HEK293 (cell line): ENCODE measurements at regions not wholly inside any gene's neighbourhood (a gene's known extent, or its start where the extent isn't known, plus 50 kb on each side); places are given as distances from the start of the nearest gene placed in this dataset.

Experiments used
- CTCF ChIA-PET: fragments of 350-600 bp; formaldehyde crosslinking; extraction: SDS; loops from one replicate; lab custom pipeline; 2021; ENCODE audit warnings: antibody characterized with exemption; lab: Yijun Ruan, JAX
- POLR2A ChIA-PET: fragments of 300-600 bp; formaldehyde crosslinking; extraction: SDS; loops from one replicate; lab custom pipeline; 2020; ENCODE audit warnings: antibody characterized with exemption, inconsistent platforms; lab: Yijun Ruan, JAX
- H3K27ac ChIP-seq: fragments of 200-500 bp; sonication (Bioruptor generic); 2 replicates; pipeline ENCODE4 v1.5.1; 2014; ENCODE audit warnings: low read depth, low read length, control low read depth, inconsistent platforms; ENCODE audit errors: extremely low read depth
- H3K36me3 ChIP-seq, 2 experiments: fragments of 200-500 bp in 1 of 2; sonication (Bioruptor generic) in 1 of 2; 1 replicate in 1 of 2; 2 replicates in 1 of 2; pipeline ENCODE4 v1.5.1; 2014 to 2017; ENCODE audit warnings: inconsistent platforms in 2 of 2, low read length in 2 of 2; ENCODE audit not compliant: control insufficient read depth in 2 of 2, insufficient read depth in 1 of 2
- H3K4me1 ChIP-seq: fragments of 200-500 bp; sonication (Bioruptor generic); 2 replicates; pipeline ENCODE4 v1.5.1; 2014; ENCODE audit warnings: mild to moderate bottlenecking, low read length, inconsistent platforms; ENCODE audit not compliant: control insufficient read depth, insufficient read depth
- H3K4me3 ChIP-seq: 2 replicates; pipeline ENCODE4 v1.5.1; 2011; ENCODE audit warnings: low read depth, mild to moderate bottlenecking, control low read depth, low read length, moderate library complexity
- H3K9me3 ChIP-seq: fragments of 200-500 bp; sonication (Bioruptor generic); 2 replicates; pipeline ENCODE4 v1.5.1; 2014; ENCODE audit warnings: low read depth, low read length, inconsistent platforms; ENCODE audit not compliant: control insufficient read depth, insufficient read depth
- EGR2 ChIP-seq: fragments of 450-650 bp; formaldehyde crosslinking; IDR thresholded peaks from 2 replicates; pipeline ENCODE4 v1.5.1; 2016; ENCODE audit warnings: low read depth, missing biosample characterization, missing genetic modification characterization
- FEZF1 ChIP-seq: fragments of 450-650 bp; formaldehyde crosslinking; IDR thresholded peaks from 2 replicates; pipeline ENCODE4 v1.5.1; 2016; ENCODE audit warnings: missing biosample characterization, missing genetic modification characterization
- KLF1 ChIP-seq: fragments of 450-650 bp; formaldehyde crosslinking; IDR thresholded peaks from 2 replicates; pipeline ENCODE4 v1.5.1; 2016; ENCODE audit warnings: missing biosample characterization, missing genetic modification characterization
- MZF1 ChIP-seq: fragments of 450-650 bp; formaldehyde crosslinking; IDR thresholded peaks from 2 replicates; pipeline ENCODE4 v1.5.1; 2017; ENCODE audit warnings: missing biosample characterization, missing genetic modification characterization, borderline replicate concordance
- OSR2 ChIP-seq: fragments of 450-650 bp; formaldehyde crosslinking; IDR thresholded peaks from 2 replicates; pipeline ENCODE4 v1.5.1; 2016; ENCODE audit warnings: missing biosample characterization, missing genetic modification characterization
- TRIM28 ChIP-seq: IDR thresholded peaks from 2 replicates; pipeline ENCODE4 v1.6.1; 2011; ENCODE audit warnings: low read length, control low read depth, borderline replicate concordance
- ZNF10 ChIP-seq: fragments of 450-650 bp; formaldehyde crosslinking; IDR thresholded peaks from 2 replicates; pipeline ENCODE4 v1.5.1; 2017; ENCODE audit warnings: missing biosample characterization, missing genetic modification characterization
- ZNF335 ChIP-seq: fragments of 450-650 bp; formaldehyde crosslinking; conservative IDR thresholded peaks from 2 replicates; pipeline ENCODE4 v1.5.1; 2016; ENCODE audit warnings: missing biosample characterization, missing genetic modification characterization
- ZNF423 ChIP-seq: fragments of 450-650 bp; formaldehyde crosslinking; IDR thresholded peaks from 2 replicates; pipeline ENCODE4 v1.5.1; 2016; ENCODE audit warnings: missing biosample characterization, missing genetic modification characterization
- ZNF664 ChIP-seq: fragments of 450-650 bp; formaldehyde crosslinking; IDR thresholded peaks from 2 replicates; pipeline ENCODE4 v1.5.1; 2016; ENCODE audit warnings: missing biosample characterization, missing genetic modification characterization
- ZNF701 ChIP-seq: fragments of 450-650 bp; formaldehyde crosslinking; IDR thresholded peaks from 2 replicates; pipeline ENCODE4 v1.5.1; 2016; ENCODE audit warnings: missing biosample characterization, missing genetic modification characterization
- ZNF791 ChIP-seq: fragments of 450-650 bp; formaldehyde crosslinking; IDR thresholded peaks from 2 replicates; pipeline ENCODE4 v1.5.1; 2016; ENCODE audit warnings: missing biosample characterization, missing genetic modification characterization
- ZSCAN30 ChIP-seq: fragments of 450-650 bp; IDR thresholded peaks from 2 replicates; pipeline ENCODE4 v1.5.1; 2018; ENCODE audit warnings: missing biosample characterization, mild to moderate bottlenecking, missing genetic modification characterization, moderate library complexity
- TF ChIP-seq, protein P1 (sequence below): fragments of 450-650 bp; formaldehyde crosslinking; IDR thresholded peaks from 2 replicates; pipeline ENCODE4 v1.5.1; 2016; ENCODE audit warnings: missing biosample characterization, missing genetic modification characterization
- TF ChIP-seq, protein P2 (sequence below): fragments of 450-650 bp; formaldehyde crosslinking; IDR thresholded peaks from 2 replicates; pipeline ENCODE4 v1.5.1; 2016; ENCODE audit warnings: missing biosample characterization, missing genetic modification characterization
- TF ChIP-seq, protein P3 (sequence below): fragments of 450-650 bp; formaldehyde crosslinking; optimal IDR thresholded peaks from 2 replicates; pipeline ENCODE3; 2016; ENCODE audit warnings: missing biosample characterization, mild to moderate bottlenecking, missing genetic modification characterization
- TF ChIP-seq, protein P4 (sequence below): fragments of 450-650 bp; formaldehyde crosslinking; IDR thresholded peaks from 2 replicates; pipeline ENCODE4 v1.5.0; 2017; ENCODE audit warnings: missing biosample characterization, missing genetic modification characterization, borderline replicate concordance

DNA sequence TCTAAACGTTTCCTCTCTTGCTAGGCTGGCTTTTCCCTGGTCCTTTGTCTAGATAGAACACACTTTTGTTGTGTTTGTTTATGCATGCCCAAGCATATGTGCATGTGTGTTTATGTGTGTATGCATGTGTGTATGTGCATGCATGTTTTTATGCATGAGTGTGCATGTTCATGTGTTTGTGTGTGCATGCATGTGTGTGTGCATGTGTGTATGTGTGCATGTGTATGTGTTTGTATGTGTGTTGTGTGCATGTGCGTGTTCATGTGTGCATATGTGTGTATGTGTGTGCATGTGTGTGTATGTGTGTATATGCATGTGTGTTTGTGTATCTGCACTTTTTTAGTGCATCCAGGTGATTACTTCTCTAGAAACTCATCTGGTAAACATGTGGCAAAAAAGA, 558.0 kb downstream of the GALR1 start (continued):
- no peak for TF ChIP-seq ZNF10 (tag by site-specific recombination)
- TF ChIP-seq, all 188 proteins: peak for 0

DNA sequence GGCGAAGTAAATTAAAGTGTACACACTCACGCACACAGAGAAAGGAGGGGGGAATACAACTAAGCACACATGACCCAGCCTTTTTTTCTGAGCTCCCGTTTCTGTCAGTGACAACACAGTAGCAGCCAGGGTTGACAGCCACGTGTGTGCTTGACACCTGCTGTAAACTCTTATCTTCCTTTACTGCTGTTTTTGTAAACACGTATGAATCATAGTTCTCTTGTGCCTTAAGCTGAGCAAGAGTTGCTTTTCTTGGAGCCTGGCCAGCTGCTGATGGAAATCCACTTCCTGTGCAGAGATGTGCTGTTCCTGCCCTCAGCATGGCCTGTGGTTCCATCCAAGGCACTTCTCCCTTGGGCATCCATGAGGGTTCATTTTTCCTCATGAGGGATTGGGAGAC, 561.9 kb downstream of the GALR1 start:
- no peak overlapping the region for H3K27ac ChIP-seq
- ChIA-PET CTCF (no interaction called here), POLR2A (interaction anchor here (0.6 kb wide), 1 partner anchor 232 kb away, joined by 3 read pairs; no protein-coding TSS in a partner anchor)
- TF ChIP-seq, protein P1, sequence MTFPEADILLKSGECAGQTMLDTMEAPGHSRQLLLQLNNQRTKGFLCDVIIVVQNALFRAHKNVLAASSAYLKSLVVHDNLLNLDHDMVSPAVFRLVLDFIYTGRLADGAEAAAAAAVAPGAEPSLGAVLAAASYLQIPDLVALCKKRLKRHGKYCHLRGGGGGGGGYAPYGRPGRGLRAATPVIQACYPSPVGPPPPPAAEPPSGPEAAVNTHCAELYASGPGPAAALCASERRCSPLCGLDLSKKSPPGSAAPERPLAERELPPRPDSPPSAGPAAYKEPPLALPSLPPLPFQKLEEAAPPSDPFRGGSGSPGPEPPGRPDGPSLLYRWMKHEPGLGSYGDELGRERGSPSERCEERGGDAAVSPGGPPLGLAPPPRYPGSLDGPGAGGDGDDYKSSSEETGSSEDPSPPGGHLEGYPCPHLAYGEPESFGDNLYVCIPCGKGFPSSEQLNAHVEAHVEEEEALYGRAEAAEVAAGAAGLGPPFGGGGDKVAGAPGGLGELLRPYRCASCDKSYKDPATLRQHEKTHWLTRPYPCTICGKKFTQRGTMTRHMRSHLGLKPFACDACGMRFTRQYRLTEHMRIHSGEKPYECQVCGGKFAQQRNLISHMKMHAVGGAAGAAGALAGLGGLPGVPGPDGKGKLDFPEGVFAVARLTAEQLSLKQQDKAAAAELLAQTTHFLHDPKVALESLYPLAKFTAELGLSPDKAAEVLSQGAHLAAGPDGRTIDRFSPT (tag by site-specific recombination), result no peak
- TF ChIP-seq ZNF664 (tag by site-specific recombination), result no peak
- TF ChIP-seq, protein P2, sequence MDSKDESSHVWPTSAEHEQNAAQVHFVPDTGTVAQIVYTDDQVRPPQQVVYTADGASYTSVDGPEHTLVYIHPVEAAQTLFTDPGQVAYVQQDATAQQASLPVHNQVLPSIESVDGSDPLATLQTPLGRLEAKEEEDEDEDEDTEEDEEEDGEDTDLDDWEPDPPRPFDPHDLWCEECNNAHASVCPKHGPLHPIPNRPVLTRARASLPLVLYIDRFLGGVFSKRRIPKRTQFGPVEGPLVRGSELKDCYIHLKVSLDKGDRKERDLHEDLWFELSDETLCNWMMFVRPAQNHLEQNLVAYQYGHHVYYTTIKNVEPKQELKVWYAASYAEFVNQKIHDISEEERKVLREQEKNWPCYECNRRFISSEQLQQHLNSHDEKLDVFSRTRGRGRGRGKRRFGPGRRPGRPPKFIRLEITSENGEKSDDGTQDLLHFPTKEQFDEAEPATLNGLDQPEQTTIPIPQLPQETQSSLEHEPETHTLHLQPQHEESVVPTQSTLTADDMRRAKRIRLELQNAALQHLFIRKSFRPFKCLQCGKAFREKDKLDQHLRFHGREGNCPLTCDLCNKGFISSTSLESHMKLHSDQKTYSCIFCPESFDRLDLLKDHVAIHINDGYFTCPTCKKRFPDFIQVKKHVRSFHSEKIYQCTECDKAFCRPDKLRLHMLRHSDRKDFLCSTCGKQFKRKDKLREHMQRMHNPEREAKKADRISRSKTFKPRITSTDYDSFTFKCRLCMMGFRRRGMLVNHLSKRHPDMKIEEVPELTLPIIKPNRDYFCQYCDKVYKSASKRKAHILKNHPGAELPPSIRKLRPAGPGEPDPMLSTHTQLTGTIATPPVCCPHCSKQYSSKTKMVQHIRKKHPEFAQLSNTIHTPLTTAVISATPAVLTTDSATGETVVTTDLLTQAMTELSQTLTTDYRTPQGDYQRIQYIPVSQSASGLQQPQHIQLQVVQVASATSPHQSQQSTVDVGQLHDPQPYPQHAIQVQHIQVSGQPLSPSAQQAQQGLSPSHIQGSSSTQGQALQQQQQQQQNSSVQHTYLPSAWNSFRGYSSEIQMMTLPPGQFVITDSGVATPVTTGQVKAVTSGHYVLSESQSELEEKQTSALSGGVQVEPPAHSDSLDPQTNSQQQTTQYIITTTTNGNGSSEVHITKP (tag by site-specific recombination), result no peak
- peak; percentile 84 for TF ChIP-seq TRIM28
- no peak for TF ChIP-seq KLF1 (tag by site-specific recombination)
- no peak for TF ChIP-seq ZNF791 (tag by site-specific recombination)
- TF ChIP-seq EGR2 (tag by site-specific recombination), result no peak
- TF ChIP-seq MZF1 (tag by site-specific recombination), result no peak
- TF ChIP-seq FEZF1 (tag by site-specific recombination), result peak; percentile 41; the same call in 1 of the 2 replicates
- no peak for TF ChIP-seq ZNF423 (tag by site-specific recombination)
- no peak for TF ChIP-seq ZNF701 (tag by site-specific recombination)
- TF ChIP-seq, protein P3, sequence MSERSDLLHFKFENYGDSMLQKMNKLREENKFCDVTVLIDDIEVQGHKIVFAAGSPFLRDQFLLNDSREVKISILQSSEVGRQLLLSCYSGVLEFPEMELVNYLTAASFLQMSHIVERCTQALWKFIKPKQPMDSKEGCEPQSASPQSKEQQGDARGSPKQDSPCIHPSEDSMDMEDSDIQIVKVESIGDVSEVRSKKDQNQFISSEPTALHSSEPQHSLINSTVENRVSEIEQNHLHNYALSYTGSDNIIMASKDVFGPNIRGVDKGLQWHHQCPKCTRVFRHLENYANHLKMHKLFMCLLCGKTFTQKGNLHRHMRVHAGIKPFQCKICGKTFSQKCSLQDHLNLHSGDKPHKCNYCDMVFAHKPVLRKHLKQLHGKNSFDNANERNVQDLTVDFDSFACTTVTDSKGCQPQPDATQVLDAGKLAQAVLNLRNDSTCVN (tag by site-specific recombination), result no peak
- TF ChIP-seq ZSCAN30, result no peak
- TF ChIP-seq ZNF335 (tag by site-specific recombination), result no peak
- TF ChIP-seq, protein P4, sequence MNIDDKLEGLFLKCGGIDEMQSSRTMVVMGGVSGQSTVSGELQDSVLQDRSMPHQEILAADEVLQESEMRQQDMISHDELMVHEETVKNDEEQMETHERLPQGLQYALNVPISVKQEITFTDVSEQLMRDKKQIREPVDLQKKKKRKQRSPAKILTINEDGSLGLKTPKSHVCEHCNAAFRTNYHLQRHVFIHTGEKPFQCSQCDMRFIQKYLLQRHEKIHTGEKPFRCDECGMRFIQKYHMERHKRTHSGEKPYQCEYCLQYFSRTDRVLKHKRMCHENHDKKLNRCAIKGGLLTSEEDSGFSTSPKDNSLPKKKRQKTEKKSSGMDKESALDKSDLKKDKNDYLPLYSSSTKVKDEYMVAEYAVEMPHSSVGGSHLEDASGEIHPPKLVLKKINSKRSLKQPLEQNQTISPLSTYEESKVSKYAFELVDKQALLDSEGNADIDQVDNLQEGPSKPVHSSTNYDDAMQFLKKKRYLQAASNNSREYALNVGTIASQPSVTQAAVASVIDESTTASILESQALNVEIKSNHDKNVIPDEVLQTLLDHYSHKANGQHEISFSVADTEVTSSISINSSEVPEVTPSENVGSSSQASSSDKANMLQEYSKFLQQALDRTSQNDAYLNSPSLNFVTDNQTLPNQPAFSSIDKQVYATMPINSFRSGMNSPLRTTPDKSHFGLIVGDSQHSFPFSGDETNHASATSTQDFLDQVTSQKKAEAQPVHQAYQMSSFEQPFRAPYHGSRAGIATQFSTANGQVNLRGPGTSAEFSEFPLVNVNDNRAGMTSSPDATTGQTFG (tag by site-specific recombination), result no peak
- TF ChIP-seq OSR2 (tag by site-specific recombination), result peak; percentile 42; the same call in 1 of the 2 replicates
- no peaks in the 10 kb centered on the region for H3K9me3 ChIP-seq
- H3K4me3 ChIP-seq, result no peak overlapping the region
- no peaks in the 10 kb centered on the region for H3K36me3 ChIP-seq
- H3K4me1 ChIP-seq, result peaks cover 6% of the 10 kb centered on the region
